ENCODE measurements at regions not wholly inside any gene's neighbourhood (a gene's known extent, or its start where the extent isn't known, plus 50 kb on each side); places are given as distances from the start of the nearest gene placed in this dataset.

- H3K4ac ChIP-seq (ENCODE audit: low read depth in 1 of 2, low read length in 2 of 2): no peak overlapping the region
- peaks cover 47 to 72% of the 10 kb centered on the region in 2 experiments for H3K36me3 ChIP-seq (ENCODE audit: control insufficient read depth in 1 of 2, insufficient read depth in 2 of 2, low read depth in 1 of 2, low read length in 2 of 2)
- H3K79me1 ChIP-seq (replicated peaks; ENCODE audit: low read length, poor library complexity, severe bottlenecking): peaks cover 2% of the 10 kb centered on the region
- peak overlapping the region; percentile 53 for H4K91ac ChIP-seq (ENCODE audit: low read length)
- peak overlapping the region in 1 of 2 experiments; percentile 26 for H3K14ac ChIP-seq (ENCODE audit: low read length in 2 of 2)
- no peak overlapping the region for H3K18ac ChIP-seq (ENCODE audit: low read depth in 1 of 2, low read length in 2 of 2)
- no peak overlapping the region for H2BK5ac ChIP-seq (ENCODE audit: low read depth, low read length, poor library complexity, severe bottlenecking)
- no peak overlapping the region for H3K23ac ChIP-seq (ENCODE audit: low read length in 2 of 2)
- no peak overlapping the region for H2AFZ ChIP-seq (ENCODE audit: low read depth, low read length)
- no peaks in the 10 kb centered on the region for H3K9me3 ChIP-seq (ENCODE audit: control insufficient read depth, low read length)
- H2AK5ac ChIP-seq (ENCODE audit: low read length, severe bottlenecking): no peak overlapping the region
- H4K8ac ChIP-seq (ENCODE audit: low read length): no peak overlapping the region
- H3K4me3 ChIP-seq (ENCODE audit: insufficient read depth in 1 of 2, low read depth in 1 of 2, low read length in 2 of 2): no peak overlapping the region
- no peak overlapping the region for H3K27ac ChIP-seq (ENCODE audit: low read length, poor library complexity, severe bottlenecking)
- no peaks in the 10 kb centered on the region for H3K27me3 ChIP-seq (ENCODE audit: control insufficient read depth in 1 of 2, insufficient read depth in 1 of 2, low read length in 2 of 2)
- H3K4me2 ChIP-seq (ENCODE audit: low read length, poor library complexity, severe bottlenecking): no peak overlapping the region
- H2BK15ac ChIP-seq (ENCODE audit: low read depth, poor library complexity, severe bottlenecking): no peak overlapping the region
- H3K9ac ChIP-seq (ENCODE audit: low read length): no peak overlapping the region
- H2BK120ac ChIP-seq (ENCODE audit: low read depth, low read length): no peak overlapping the region
- no peak for DNase-seq
- 95% methylated on average over 26 of the region's 26 CpGs for WGBS
- H2BK12ac ChIP-seq (ENCODE audit: low read length in 2 of 2): no peak overlapping the region
- peaks cover 16% of the 10 kb centered on the region for H3K4me1 ChIP-seq (ENCODE audit: control insufficient read depth, insufficient read depth, low read depth, low read length)
Measured at GRCh38 chr2:120989512-120990441, 254.1 kb downstream of the GLI2 start.

- Histone ChIP-seq H2BK120ac (ENCODE audit: low read depth, low read length) (no peak overlapping the region), H2BK15ac (ENCODE audit: low read depth, poor library complexity, severe bottlenecking) (no peak overlapping the region), H2BK12ac (ENCODE audit: low read length in 2 of 2) (no peak overlapping the region), H3K9ac (ENCODE audit: low read length) (no peak overlapping the region), H3K4me3 (ENCODE audit: insufficient read depth in 1 of 2, low read depth in 1 of 2, low read length in 2 of 2) (no peak overlapping the region), H3K27me3 (ENCODE audit: control insufficient read depth in 1 of 2, insufficient read depth in 1 of 2, low read length in 2 of 2) (no peaks in the 10 kb centered on the region), H3K4me1 (ENCODE audit: control insufficient read depth, insufficient read depth, low read depth, low read length) (peaks cover 15% of the 10 kb centered on the region), H3K9me3 (ENCODE audit: control insufficient read depth, low read length) (no peaks in the 10 kb centered on the region), H3K14ac (ENCODE audit: low read length in 2 of 2) (no peak overlapping the region), H3K4ac (ENCODE audit: low read depth in 1 of 2, low read length in 2 of 2) (no peak overlapping the region), H3K23ac (ENCODE audit: low read length in 2 of 2) (no peak overlapping the region), H3K18ac (ENCODE audit: low read depth in 1 of 2, low read length in 2 of 2) (no peak overlapping the region), H4K91ac (ENCODE audit: low read length) (no peak overlapping the region), H3K27ac (ENCODE audit: low read length, poor library complexity, severe bottlenecking) (no peak overlapping the region), H4K8ac (ENCODE audit: low read length) (no peak overlapping the region), H3K36me3 (ENCODE audit: control insufficient read depth in 1 of 2, insufficient read depth in 2 of 2, low read depth in 1 of 2, low read length in 2 of 2) (peaks cover 42 to 65% of the 10 kb centered on the region in 2 experiments), H2AFZ (ENCODE audit: low read depth, low read length) (no peak overlapping the region), H3K79me1 (replicated peaks; ENCODE audit: low read length, poor library complexity, severe bottlenecking) (peaks cover 2% of the 10 kb centered on the region), H3K4me2 (ENCODE audit: low read length, poor library complexity, severe bottlenecking) (no peak overlapping the region), H2BK5ac (ENCODE audit: low read depth, low read length, poor library complexity, severe bottlenecking) (no peak overlapping the region), H2AK5ac (ENCODE audit: low read length, severe bottlenecking) (no peak overlapping the region)
- no peak for DNase-seq
- 96% methylated on average over 15 of the region's 15 CpGs for WGBS
Measured at GRCh38 chr2:120990451-120990871, 254.8 kb downstream of the GLI2 start.

GRCh38 chr2:120991441-120991840 is 255.8 kb downstream of the GLI2 start:
- H3K4me3 ChIP-seq (ENCODE audit: insufficient read depth in 1 of 2, low read depth in 1 of 2, low read length in 2 of 2): no peak overlapping the region
- no peak overlapping the region for H3K9ac ChIP-seq (ENCODE audit: low read length)
- no peak overlapping the region for H3K23ac ChIP-seq (ENCODE audit: low read length in 2 of 2)
- WGBS: 97% methylated on average over 10 of the region's 11 CpGs
- no peaks in the 10 kb centered on the region for H3K9me3 ChIP-seq (ENCODE audit: control insufficient read depth, low read length)
- H4K91ac ChIP-seq (ENCODE audit: low read length): no peak overlapping the region
- no peak overlapping the region for H2BK12ac ChIP-seq (ENCODE audit: low read length in 2 of 2)
- no peak overlapping the region for H3K14ac ChIP-seq (ENCODE audit: low read length in 2 of 2)
- peaks cover 15% of the 10 kb centered on the region for H3K4me1 ChIP-seq (ENCODE audit: control insufficient read depth, insufficient read depth, low read depth, low read length)
- H2AFZ ChIP-seq (ENCODE audit: low read depth, low read length): no peak overlapping the region
- peaks cover 2% of the 10 kb centered on the region for H3K79me1 ChIP-seq (replicated peaks; ENCODE audit: low read length, poor library complexity, severe bottlenecking)
- no peak overlapping the region for H3K27ac ChIP-seq (ENCODE audit: low read length, poor library complexity, severe bottlenecking)
- no peak overlapping the region for H4K8ac ChIP-seq (ENCODE audit: low read length)
- H2BK5ac ChIP-seq (ENCODE audit: low read depth, low read length, poor library complexity, severe bottlenecking): no peak overlapping the region
- H2BK15ac ChIP-seq (ENCODE audit: low read depth, poor library complexity, severe bottlenecking): no peak overlapping the region
- H2AK5ac ChIP-seq (ENCODE audit: low read length, severe bottlenecking): no peak overlapping the region
- no peak overlapping the region for H2BK120ac ChIP-seq (ENCODE audit: low read depth, low read length)
- H3K36me3 ChIP-seq (ENCODE audit: control insufficient read depth in 1 of 2, insufficient read depth in 2 of 2, low read depth in 1 of 2, low read length in 2 of 2): peaks cover 34 to 55% of the 10 kb centered on the region in 2 experiments
- no peak overlapping the region for H3K4ac ChIP-seq (ENCODE audit: low read depth in 1 of 2, low read length in 2 of 2)
- H3K4me2 ChIP-seq (ENCODE audit: low read length, poor library complexity, severe bottlenecking): no peak overlapping the region
- H3K18ac ChIP-seq (ENCODE audit: low read depth in 1 of 2, low read length in 2 of 2): no peak overlapping the region
- no peaks in the 10 kb centered on the region for H3K27me3 ChIP-seq (ENCODE audit: control insufficient read depth in 1 of 2, insufficient read depth in 1 of 2, low read length in 2 of 2)
- DNase-seq: no peak

- Histone ChIP-seq H2AFZ (ENCODE audit: low read depth, low read length) (no peak overlapping the region), H3K4me3 (ENCODE audit: insufficient read depth in 1 of 2, low read depth in 1 of 2, low read length in 2 of 2) (no peak overlapping the region), H3K79me1 (replicated peaks; ENCODE audit: low read length, poor library complexity, severe bottlenecking) (peaks cover 2% of the 10 kb centered on the region), H2BK120ac (ENCODE audit: low read depth, low read length) (no peak overlapping the region), H3K9me3 (ENCODE audit: control insufficient read depth, low read length) (no peaks in the 10 kb centered on the region), H3K18ac (ENCODE audit: low read depth in 1 of 2, low read length in 2 of 2) (peak overlapping the region in 1 of 2 experiments; percentile 14), H3K27me3 (ENCODE audit: control insufficient read depth in 1 of 2, insufficient read depth in 1 of 2, low read length in 2 of 2) (no peaks in the 10 kb centered on the region), H2BK15ac (ENCODE audit: low read depth, poor library complexity, severe bottlenecking) (no peak overlapping the region), H2BK5ac (ENCODE audit: low read depth, low read length, poor library complexity, severe bottlenecking) (no peak overlapping the region), H3K4ac (ENCODE audit: low read depth in 1 of 2, low read length in 2 of 2) (no peak overlapping the region), H2AK5ac (ENCODE audit: low read length, severe bottlenecking) (no peak overlapping the region), H2BK12ac (ENCODE audit: low read length in 2 of 2) (no peak overlapping the region), H4K8ac (ENCODE audit: low read length) (no peak overlapping the region), H3K9ac (ENCODE audit: low read length) (no peak overlapping the region), H3K4me1 (ENCODE audit: control insufficient read depth, insufficient read depth, low read depth, low read length) (peaks cover 15% of the 10 kb centered on the region), H4K91ac (ENCODE audit: low read length) (no peak overlapping the region), H3K36me3 (ENCODE audit: control insufficient read depth in 1 of 2, insufficient read depth in 2 of 2, low read depth in 1 of 2, low read length in 2 of 2) (peaks cover 22 to 41% of the 10 kb centered on the region in 2 experiments), H3K23ac (ENCODE audit: low read length in 2 of 2) (no peak overlapping the region), H3K4me2 (ENCODE audit: low read length, poor library complexity, severe bottlenecking) (no peak overlapping the region), H3K27ac (ENCODE audit: low read length, poor library complexity, severe bottlenecking) (no peak overlapping the region), H3K14ac (ENCODE audit: low read length in 2 of 2) (no peak overlapping the region)
- DNase-seq: no peak
- 89% methylated on average over 11 of the region's 11 CpGs for WGBS
Measured at GRCh38 chr2:120992791-120993555, 257.3 kb downstream of the GLI2 start.

Measured in mesenchymal stem cell (in vitro differentiated cells and primary cell).